AG10803 (cell line): ENCODE measurements at regions not wholly inside any gene's neighbourhood (a gene's known extent, or its start where the extent isn't known, plus 50 kb on each side); places are given as distances from the start of the nearest gene placed in this dataset.

ENCODE experiments used
- DNase-seq: peaks from one replicate; pipeline ENCODE4 v3.0.0; 2010; ENCODE audit warnings: low read depth
- H3K4me3 ChIP-seq: 2 replicates; pipeline ENCODE4 v1.5.1; 2011; ENCODE audit warnings: mild to moderate bottlenecking, low read length, control low read depth
- TF ChIP-seq, protein P1 (sequence below): conservative IDR thresholded peaks from 2 replicates; pipeline ENCODE4 v1.5.1; 2011; ENCODE audit warnings: mild to moderate bottlenecking, low read length, control low read depth, inconsistent platforms

DNA sequence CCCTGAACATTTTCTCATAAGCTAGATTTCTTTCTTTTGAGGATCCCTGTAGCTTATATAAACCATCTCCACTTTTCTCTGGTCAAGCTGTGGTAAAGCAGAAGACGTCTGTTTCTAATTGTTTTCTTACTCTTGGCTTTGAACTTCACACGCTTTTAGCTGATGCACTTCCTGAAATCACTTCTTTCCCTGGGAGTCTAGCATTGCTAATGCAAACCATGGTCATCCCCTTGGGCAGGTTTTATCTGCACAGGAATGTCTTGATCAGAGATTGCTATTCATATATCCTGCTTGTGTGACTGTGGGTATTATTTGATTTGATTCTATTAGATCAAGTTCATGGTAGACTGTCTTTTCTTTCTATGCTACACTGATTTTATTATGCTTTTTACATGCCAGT, 199.2 kb upstream of the POU2AF2 start:
- TF ChIP-seq, protein P1, sequence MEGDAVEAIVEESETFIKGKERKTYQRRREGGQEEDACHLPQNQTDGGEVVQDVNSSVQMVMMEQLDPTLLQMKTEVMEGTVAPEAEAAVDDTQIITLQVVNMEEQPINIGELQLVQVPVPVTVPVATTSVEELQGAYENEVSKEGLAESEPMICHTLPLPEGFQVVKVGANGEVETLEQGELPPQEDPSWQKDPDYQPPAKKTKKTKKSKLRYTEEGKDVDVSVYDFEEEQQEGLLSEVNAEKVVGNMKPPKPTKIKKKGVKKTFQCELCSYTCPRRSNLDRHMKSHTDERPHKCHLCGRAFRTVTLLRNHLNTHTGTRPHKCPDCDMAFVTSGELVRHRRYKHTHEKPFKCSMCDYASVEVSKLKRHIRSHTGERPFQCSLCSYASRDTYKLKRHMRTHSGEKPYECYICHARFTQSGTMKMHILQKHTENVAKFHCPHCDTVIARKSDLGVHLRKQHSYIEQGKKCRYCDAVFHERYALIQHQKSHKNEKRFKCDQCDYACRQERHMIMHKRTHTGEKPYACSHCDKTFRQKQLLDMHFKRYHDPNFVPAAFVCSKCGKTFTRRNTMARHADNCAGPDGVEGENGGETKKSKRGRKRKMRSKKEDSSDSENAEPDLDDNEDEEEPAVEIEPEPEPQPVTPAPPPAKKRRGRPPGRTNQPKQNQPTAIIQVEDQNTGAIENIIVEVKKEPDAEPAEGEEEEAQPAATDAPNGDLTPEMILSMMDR = no peak
- peak; percentile 6 for DNase-seq
- H3K4me3 ChIP-seq = no peak overlapping the region

DNA sequence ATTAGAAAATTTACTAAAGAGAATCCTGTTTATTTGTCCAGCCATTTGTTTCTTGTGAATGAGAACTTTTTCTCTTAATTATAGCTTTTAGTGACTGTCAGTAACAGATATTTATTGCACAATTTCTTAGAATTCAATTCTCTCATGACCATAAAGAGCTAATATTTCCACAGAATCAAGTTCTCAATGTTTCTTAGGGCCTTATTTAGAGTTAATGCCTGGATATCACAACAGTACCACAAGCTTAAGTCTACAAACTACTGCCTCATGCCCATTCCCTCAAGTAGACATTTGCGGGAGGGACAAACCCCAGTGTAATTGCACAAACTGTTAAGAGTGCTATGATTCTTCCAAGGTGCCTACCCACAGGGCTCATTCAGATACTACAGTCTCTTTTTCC, 199.7 kb upstream of the POU2AF2 start:
- DNase-seq = no peak
- TF ChIP-seq, protein P1 = no peak
- H3K4me3 ChIP-seq = no peak overlapping the region

DNA sequence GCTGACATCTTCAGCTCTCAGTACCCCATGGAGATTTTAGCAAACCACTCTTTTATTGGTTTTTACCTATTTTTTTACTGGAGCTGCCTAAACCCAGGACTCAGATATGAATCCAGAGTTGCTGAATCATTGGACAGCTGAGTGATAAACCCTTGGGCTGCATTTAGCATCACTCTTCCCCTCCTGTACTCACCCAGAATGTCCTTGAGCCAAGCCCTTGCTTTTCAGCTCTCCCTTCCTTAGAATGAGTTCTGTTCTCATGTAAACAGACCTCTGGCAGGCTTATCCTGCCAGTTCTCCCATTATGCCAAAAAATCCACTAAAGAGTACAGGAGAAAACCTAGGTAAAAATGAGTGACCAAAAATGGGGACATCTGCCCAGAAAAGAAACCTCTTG, 200.1 kb upstream of the POU2AF2 start:
- no peak for DNase-seq
- no peak overlapping the region for H3K4me3 ChIP-seq
- TF ChIP-seq, protein P1 = no peak

DNA sequence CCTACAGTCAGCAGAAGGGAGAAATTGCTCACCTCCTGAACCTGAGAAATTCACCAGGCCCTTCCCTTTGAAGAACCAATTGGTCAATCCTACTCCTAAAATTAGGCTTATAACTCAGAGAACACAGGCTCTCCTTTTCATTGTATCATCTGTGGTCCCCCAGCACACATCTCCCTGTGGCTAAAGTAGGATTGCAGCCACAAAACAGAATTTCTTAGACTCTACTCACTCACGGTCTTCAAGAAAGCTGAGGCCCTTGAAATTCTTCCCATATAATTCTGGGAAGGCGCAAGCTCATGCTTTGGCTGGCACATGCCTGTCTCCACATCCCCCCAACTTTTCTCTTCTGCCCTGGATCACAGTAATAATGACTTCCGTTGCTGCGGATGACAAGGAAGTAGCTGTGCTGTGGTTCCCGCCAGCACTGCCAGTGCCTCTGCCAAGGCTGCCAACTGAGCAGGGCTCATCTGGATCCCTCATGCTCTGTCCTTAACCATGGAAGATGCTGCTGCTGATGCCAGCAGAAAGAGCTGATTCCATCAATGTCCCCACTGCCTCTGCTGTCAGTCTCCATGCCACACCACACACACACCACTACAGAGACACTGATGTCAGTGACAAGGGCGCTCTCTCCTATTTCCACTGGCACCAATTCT, 200.6 kb upstream of the POU2AF2 start:
- no peak for DNase-seq
- H3K4me3 ChIP-seq = no peak overlapping the region
- TF ChIP-seq, protein P1 = no peak

DNA sequence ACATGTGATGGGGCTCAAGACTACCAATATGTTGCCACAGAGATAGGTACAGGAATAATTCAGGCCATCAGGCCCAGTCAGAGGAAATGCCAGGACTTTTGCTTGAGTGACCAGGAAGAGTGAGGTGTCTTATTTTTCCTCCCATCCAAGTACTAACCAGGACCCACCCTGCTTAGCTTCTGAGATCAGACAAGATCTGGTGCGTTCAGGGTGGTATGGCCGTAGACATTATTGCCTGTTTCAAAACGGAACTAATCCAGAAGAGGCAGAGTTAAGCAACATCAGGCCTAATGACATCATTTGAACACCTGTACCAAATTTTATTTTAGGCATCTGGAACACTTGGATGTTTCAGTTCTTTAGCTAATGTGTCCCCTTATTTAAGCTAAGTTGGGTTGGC, 205.5 kb upstream of the POU2AF2 start:
- TF ChIP-seq, protein P1 = no peak
- H3K4me3 ChIP-seq = no peak overlapping the region
- no peak for DNase-seq

DNA sequence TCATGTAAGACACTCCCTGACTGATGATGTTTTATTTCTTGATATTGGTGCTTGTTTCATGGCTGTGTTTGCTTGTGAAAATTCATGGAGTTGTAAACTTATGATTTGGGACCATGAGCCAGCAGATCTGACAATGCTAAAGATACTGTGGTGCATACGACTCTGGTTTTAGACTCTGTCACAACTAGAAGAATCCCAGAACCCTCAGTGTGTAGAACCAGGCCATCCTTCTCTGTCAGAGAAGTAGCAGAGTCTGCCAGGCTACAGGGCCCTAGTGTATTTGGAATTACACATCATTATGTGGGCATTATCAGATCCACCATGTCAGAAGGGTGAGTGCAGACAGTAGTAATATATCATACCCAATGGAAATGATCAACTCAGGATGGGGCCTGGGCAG, 209.8 kb upstream of the POU2AF2 start:
- DNase-seq = no peak
- no peak overlapping the region for H3K4me3 ChIP-seq
- TF ChIP-seq, protein P1 = no peak

DNA sequence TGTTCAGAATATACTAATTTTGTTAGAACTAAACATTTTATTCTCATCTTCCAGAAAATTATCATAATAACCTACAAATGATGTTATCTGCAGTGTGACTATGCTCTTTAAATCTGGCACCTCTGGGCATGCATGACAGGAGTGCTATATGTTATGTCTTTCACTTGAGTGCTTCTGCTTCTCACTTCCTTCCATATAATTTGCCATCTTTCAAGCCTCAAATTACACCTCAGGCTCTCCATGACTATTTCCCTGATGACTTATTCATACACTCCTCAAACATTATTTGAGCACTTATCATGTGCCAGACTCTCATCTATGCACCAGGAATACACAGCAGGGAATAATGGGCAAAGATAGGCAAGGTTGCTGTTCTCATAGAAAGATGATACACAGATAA, 219.3 kb upstream of the POU2AF2 start:
- no peak for DNase-seq
- TF ChIP-seq, protein P1 = no peak
- no peak overlapping the region for H3K4me3 ChIP-seq
